Mononuclear cell (primary cell): ENCODE measurements at regions not wholly inside any gene's neighbourhood (a gene's known extent, or its start where the extent isn't known, plus 50 kb on each side); places are given as distances from the start of the nearest gene placed in this dataset.

Source experiments
- H3K27me3 ChIP-seq: 2 replicates; pipeline ENCODE4 v1.6.0; 2011; ENCODE audit warnings: low read length, control low read depth; ENCODE audit not compliant: insufficient read depth
- H3K4me1 ChIP-seq: 2 replicates; pipeline ENCODE4 v1.5.1; 2011; ENCODE audit warnings: mild to moderate bottlenecking, low read length, control low read depth; ENCODE audit not compliant: insufficient read depth
- H3K4me3 ChIP-seq: 2 replicates; pipeline ENCODE4 v1.5.1; 2011; ENCODE audit warnings: mild to moderate bottlenecking, low read length, moderate library complexity
- H3K9me3 ChIP-seq: 2 replicates; pipeline ENCODE4 v1.5.1; 2011; ENCODE audit warnings: low read depth, mild to moderate bottlenecking, control low read depth, low read length

DNA sequence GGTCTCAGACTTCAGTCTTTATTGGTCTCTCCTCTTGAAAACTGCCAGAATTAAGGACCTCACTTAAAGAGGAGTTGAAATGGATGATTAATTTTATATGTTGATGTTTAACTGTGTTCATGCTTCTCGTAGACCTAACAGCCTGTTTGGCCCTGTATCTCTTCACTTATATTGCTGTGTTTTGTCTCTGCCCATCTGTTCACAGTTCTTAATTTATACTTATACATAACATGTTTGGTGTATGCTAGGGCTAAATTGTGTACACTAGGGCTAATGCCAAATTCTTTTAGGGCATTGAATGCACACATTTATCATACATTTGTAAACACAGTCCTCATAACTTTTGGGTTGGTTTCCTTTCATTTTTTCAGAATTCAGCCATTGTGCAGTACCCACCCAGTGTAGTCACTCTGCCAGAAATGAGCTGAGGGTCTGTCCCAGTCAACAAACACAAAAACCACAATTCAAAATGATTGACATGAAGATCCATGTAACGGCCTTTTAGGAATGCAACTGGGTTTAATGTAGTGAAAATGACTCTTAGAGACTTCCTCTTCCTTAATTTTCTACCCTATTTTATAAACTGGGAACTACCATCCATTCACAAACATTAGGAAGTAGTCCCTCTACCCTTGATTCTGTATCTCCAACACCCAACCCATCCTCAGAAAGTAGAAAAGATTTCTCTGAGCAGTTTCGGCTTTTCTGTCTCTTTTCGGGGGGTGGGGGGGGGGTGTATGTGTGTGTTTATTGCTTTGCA is 668.8 kb upstream of the KLF4 start:
- Histone ChIP-seq H3K9me3 (no peaks in the 10 kb centered on the region), H3K4me3 (no peak overlapping the region), H3K4me1 (peaks cover 25% of the 10 kb centered on the region), H3K27me3 (no peaks in the 10 kb centered on the region)

DNA sequence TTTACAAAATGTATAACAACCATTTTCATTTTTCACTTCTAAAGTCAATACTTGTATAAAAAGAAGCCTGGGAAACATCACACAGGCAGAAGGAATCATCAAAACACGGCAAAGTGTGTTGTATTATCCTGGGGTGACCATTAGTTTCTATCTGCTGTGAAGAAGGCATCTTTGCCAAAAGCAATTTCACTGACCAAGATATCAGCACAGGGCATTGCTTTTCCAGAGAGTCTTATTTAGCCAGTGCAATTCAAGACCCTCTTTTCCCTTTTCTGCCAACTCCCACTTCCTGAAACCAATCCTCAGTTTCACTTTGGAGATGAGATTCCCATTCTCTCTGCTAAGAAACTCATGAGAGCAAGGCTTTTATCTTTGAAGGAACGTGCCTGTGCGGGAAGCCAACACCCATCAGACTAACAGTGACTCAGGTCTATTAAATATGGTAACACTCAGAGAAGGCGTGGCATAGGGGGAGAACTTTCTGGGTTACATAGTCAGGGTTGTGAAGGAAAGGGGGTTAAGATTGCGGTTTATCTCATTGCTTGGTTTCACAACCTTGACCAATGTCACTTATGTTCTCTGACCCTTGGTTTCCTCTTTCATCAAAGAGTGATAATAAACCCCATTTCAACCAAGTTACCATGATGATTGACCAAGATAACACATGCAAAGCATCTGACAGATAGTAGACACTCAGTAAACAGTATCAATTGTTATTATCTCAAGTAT is 666.9 kb upstream of the KLF4 start:
- peaks cover 25% of the 10 kb centered on the region for H3K4me1 ChIP-seq
- no peaks in the 10 kb centered on the region for H3K9me3 ChIP-seq
- no peak overlapping the region for H3K4me3 ChIP-seq
- H3K27me3 ChIP-seq: no peaks in the 10 kb centered on the region

DNA sequence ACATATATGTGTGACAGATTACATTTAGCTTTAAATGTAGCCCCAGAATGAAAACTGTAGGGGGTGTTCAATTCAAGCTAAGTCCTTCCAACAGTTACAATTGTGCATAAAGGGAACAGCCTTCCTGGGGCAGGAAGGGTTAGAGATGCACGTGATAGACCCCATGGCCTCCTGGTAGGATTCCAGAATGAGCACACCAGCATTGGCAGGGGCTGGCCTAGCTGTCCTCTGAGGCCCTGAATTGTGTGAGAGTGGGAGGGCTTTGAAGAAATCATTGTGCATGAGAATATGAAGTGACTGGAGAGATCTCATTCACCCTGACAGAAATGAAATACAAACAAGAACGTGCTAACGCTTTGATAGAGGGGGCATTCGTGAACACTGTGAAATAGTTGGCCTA is 663.8 kb upstream of the KLF4 start:
- peaks cover 28% of the 10 kb centered on the region for H3K4me1 ChIP-seq
- H3K4me3 ChIP-seq: no peak overlapping the region
- no peaks in the 10 kb centered on the region for H3K27me3 ChIP-seq
- H3K9me3 ChIP-seq: no peaks in the 10 kb centered on the region

DNA sequence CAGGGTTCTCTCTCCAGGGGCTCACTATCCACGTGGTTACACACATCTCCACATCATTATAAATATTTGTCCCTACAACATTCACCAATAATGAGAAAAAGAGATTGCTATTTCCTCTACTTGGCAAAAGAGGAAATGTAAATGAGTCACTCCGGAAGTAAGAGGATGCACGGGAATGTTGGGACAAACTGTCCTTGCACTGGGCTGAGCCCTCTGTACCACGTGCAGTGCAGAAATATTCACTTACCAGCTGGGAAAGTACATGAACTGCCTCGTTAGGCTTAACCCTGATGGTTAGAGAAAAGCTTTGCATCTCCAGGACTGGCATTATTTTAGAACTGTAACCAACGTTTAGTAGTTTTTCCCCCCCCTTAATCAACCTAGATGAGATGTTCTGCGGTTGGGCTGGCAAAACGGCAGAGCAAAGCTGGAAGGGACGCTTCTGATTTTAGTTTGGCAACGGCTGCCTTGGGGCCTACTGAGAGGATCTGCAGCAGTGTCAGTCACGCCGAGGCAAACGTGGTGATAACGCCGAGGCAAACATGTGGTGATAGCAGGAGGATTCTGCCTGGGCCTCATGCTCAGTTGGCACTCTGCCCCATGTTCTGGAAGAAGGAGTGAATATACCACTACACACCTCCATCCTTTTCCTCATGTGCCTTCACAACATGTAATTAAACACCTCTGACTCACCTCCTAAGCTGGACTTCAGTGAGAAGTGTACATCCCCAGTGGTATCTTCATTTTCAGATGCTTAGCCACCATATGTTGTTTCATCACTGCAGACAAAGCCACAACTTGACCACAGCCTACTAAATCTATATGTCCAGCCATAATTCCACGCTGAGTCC is 661.4 kb upstream of the KLF4 start:
- no peak overlapping the region for H3K4me3 ChIP-seq
- H3K27me3 ChIP-seq: no peaks in the 10 kb centered on the region
- H3K9me3 ChIP-seq: no peaks in the 10 kb centered on the region
- H3K4me1 ChIP-seq: peaks cover 15% of the 10 kb centered on the region

DNA sequence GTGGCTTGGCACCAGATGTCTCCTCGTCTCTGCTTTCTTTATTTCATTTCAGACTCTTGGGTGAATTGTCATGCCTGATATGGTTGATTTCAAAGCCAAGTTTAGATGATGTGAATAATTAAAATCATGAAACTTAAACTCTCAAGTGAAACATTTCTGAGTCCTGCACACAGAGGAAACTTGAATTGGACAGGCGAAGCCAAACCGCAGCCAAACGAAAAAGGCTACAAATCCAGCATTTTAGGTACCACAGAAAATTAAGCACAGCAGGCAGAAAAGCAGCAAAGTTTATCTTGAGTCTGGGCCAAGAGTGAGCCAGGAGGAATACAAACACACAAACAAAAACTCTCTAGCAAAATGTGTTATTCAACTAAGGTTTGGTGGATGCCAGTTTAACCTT is 659.8 kb upstream of the KLF4 start:
- Histone ChIP-seq H3K4me3 (no peak overlapping the region), H3K27me3 (no peaks in the 10 kb centered on the region), H3K4me1 (peaks cover 5% of the 10 kb centered on the region), H3K9me3 (no peaks in the 10 kb centered on the region)

GRCh38 chr9:108142504-108143201 is 653.1 kb upstream of the KLF4 start:
- H3K27me3 ChIP-seq: no peaks in the 10 kb centered on the region
- H3K9me3 ChIP-seq: no peaks in the 10 kb centered on the region
- no peak overlapping the region for H3K4me3 ChIP-seq
- H3K4me1 ChIP-seq: peaks cover 6% of the 10 kb centered on the region

DNA sequence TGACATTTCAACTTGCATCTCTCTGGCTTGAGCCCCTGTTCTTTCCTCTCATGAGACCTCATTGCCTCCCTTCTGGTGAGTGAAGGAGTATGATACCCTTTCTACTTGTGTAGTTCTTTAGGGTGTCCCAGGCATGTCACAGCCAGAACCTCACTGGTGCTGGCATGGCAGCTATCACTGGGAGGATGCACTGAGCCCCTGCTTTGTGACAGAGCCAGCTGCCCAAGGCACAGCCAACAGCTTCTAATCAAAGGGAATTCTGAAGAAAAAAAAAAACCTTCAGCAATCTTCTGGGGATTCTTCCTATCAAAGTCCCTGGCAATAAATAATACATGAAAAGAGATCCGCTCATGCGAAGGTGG is 652.6 kb upstream of the KLF4 start:
- Histone ChIP-seq H3K4me1 (peaks cover 6% of the 10 kb centered on the region), H3K4me3 (no peak overlapping the region), H3K27me3 (no peaks in the 10 kb centered on the region), H3K9me3 (no peaks in the 10 kb centered on the region)

DNA sequence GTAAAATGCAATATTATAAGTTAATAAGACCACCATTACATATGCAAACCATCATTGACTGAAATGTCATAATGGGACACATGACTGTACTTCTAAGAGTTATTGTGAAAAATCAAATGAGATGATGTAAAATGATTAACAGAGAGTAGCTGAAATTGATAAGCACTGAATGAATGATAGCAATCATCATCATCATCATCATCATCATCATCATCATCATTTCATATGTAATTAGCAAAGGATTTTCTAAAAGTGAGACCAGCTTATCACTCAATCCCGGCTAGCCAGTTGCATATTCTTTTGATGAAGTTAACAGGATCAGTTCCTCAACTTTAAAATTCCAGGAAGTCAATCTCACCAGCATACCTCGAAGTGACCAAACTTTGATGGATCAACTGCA is 650.3 kb upstream of the KLF4 start:
- no peak overlapping the region for H3K4me3 ChIP-seq
- H3K9me3 ChIP-seq: no peaks in the 10 kb centered on the region
- H3K4me1 ChIP-seq: peaks cover 6% of the 10 kb centered on the region
- H3K27me3 ChIP-seq: no peaks in the 10 kb centered on the region

DNA sequence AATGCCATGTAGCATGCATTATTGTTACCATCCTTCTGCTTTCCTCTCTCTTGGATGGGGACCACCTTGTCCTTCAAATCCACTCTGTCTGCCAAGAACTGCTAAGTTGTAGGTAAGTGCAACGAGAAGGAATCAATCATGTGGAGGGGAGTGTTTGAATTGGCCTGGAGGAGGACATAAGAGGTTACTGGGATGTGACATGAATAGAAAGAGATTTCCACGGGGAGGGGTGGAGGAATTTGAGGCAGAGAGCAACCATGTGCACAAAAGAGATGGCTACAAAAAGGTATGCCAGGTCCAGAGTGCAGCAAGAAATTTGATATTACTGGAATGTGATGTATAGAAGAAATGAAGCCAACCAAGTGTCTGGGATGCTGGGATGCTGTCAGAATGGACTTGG is 648.9 kb upstream of the KLF4 start:
- H3K4me3 ChIP-seq: no peak overlapping the region
- peaks cover 9% of the 10 kb centered on the region for H3K4me1 ChIP-seq
- no peaks in the 10 kb centered on the region for H3K9me3 ChIP-seq
- no peaks in the 10 kb centered on the region for H3K27me3 ChIP-seq

DNA sequence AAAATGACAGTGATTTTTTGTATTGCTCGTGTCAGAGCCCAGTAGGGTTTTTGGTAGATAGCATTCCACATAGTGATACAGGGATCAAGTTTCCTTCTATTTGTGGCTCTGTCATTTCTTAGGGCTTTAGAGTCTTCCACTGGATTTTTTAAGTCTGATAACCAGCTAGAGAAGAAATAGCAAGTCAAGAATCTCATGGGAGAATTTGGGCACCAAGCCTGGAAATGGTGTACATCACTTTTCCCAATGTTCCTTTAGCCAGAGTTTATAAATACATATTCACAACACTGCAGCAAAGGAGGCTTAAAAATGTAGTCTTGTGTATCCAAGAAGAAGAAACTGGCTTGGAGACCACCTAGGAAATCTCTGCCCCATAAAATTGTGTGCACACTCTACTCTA is 647.1 kb upstream of the KLF4 start:
- Histone ChIP-seq H3K4me1 (peaks cover 3% of the 10 kb centered on the region), H3K4me3 (no peak overlapping the region), H3K9me3 (no peaks in the 10 kb centered on the region), H3K27me3 (no peaks in the 10 kb centered on the region)

DNA sequence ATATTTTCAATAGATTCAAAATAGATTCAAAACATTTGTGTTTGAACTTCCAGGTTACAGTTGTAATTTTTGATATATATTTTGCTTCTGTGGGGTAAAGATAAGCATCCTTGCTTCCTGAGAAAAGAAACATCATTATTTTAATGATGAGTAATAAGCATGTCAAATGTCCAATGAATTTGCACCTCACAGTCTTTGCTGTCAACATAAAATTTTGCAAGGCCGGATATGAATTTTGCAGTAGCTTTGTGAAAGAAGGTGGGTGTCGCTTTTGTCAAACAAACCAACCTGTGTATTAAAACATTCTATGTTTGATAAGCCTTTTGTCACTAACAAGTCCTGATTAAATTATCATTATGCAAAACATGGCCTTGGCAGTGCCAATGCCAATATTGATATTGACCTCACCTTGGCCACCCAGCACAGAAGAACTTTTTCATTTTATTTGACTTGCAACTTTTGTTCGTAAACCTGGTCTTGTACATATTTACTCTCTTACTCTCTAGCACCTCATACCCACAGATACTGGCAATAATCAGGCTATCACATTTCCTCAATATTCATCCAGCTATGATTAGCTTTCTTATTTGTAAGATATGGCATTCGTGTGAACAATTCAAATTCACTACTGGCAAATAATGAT is 645.0 kb upstream of the KLF4 start:
- Histone ChIP-seq H3K4me1 (peaks cover 3% of the 10 kb centered on the region), H3K27me3 (no peaks in the 10 kb centered on the region), H3K4me3 (no peak overlapping the region), H3K9me3 (no peaks in the 10 kb centered on the region)

DNA sequence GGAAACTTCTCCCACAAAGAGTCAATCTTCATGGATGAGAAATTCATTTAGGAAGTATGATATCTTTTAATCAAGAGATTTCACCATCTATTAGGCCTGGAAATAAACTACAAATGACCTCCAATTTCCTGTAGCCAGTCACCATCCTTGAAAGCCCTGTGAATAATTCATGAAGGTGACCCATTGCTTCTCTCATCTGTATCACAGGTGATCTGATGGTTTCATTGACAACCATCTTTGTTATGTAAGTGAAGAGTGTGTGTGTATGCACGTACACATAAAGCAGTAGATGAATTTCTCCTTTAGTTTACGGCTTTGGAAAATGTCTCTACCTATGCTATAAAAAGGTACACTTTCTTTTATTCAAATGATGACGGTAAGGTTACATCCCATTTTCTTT is 644.1 kb upstream of the KLF4 start:
- no peaks in the 10 kb centered on the region for H3K9me3 ChIP-seq
- no peak overlapping the region for H3K4me3 ChIP-seq
- no peaks in the 10 kb centered on the region for H3K27me3 ChIP-seq
- H3K4me1 ChIP-seq: peaks cover 3% of the 10 kb centered on the region

DNA sequence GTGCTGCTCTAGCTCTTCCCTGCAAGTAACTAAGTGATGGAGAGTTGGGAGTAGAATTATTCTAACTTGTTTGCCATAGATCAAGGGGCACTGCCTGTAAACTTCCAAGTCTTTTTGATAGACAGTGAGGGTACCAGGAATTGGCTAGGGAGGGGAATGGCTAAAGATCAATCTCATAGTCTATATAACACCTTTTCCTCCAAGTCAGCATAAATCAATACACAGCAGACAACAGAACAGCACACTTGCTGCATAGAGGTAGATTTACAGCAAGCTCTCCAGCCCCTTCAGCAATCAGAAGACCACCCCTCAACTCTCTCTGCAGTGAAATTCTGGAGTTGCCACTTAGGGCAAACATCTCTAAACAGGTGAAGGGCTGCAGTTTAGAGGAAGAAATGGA is 643.5 kb upstream of the KLF4 start:
- Histone ChIP-seq H3K4me3 (no peak overlapping the region), H3K4me1 (peaks cover 3% of the 10 kb centered on the region), H3K27me3 (no peaks in the 10 kb centered on the region), H3K9me3 (no peaks in the 10 kb centered on the region)

- no peaks in the 10 kb centered on the region for H3K9me3 ChIP-seq
- no peak overlapping the region for H3K4me3 ChIP-seq
- H3K4me1 ChIP-seq: peaks cover 3% of the 10 kb centered on the region
- no peaks in the 10 kb centered on the region for H3K27me3 ChIP-seq
Observed at GRCh38 chr9:108130905-108131304, 641.3 kb upstream of the KLF4 start.
